A673 (cell line): ENCODE measurements at regions not wholly inside any gene's neighbourhood (a gene's known extent, or its start where the extent isn't known, plus 50 kb on each side); places are given as distances from the start of the nearest gene placed in this dataset.

Experiments used
- BruUV-seq: library from RNA; stranded (reverse); fragments of 400-500 nt; replicated peaks from 2 replicates; lab custom pipeline; 2021; lab: Mats Ljungman, UMichigan
- CTCF ChIA-PET: fragments of 300-600 bp; sonication (Branson Sonifier 250); formaldehyde crosslinking; loops from one replicate; lab custom pipeline; 2022; ENCODE audit warnings: antibody characterized with exemption; lab: Charles Lee
- POLR2A ChIA-PET: fragments of 300-600 bp; sonication (Branson Sonifier 250); formaldehyde crosslinking; loops from one replicate; lab custom pipeline; 2022; ENCODE audit warnings: antibody characterized with exemption; ENCODE audit not compliant: low non-redundant PET; lab: Charles Lee
- DNase-seq: peaks from one replicate; pipeline ENCODE4 v3.0.0-alpha.2; 2015; ENCODE audit warnings: low spot score
- H3K27ac ChIP-seq: fragments of 200-600 bp; sonication (generic); 2 replicates; pipeline ENCODE4 v1.5.1; 2016; ENCODE audit warnings: mixed run types, low read depth, mild to moderate bottlenecking, mixed read lengths, antibody characterized with exemption, low read length; ENCODE audit not compliant: poor library complexity, severe bottlenecking
- H3K27me3 ChIP-seq: fragments of 200-600 bp; sonication (generic); replicated peaks from 2 replicates; pipeline ENCODE4 v1.6.1; 2017; ENCODE audit warnings: mixed run types, low read depth, mild to moderate bottlenecking, mixed read lengths, antibody characterized with exemption, low read length; ENCODE audit not compliant: insufficient read depth, poor library complexity
- H3K36me3 ChIP-seq: fragments of 200-600 bp; sonication (generic); 2 replicates; pipeline ENCODE4 v1.6.1; 2016; ENCODE audit warnings: mixed run types, mild to moderate bottlenecking, mixed read lengths, antibody characterized with exemption, low read length; ENCODE audit not compliant: insufficient read depth, poor library complexity, severe bottlenecking
- H3K4me1 ChIP-seq: fragments of 200-600 bp; sonication (generic); 2 replicates; pipeline ENCODE4 v1.6.1; 2017; ENCODE audit warnings: mixed run types, mild to moderate bottlenecking, mixed read lengths, antibody characterized with exemption, low read length; ENCODE audit not compliant: insufficient read depth, poor library complexity, severe bottlenecking
- H3K4me3 ChIP-seq: fragments of 200-600 bp; sonication (generic); 2 replicates; pipeline ENCODE4 v1.5.1; 2016; ENCODE audit warnings: low read depth, mixed run types, mild to moderate bottlenecking, mixed read lengths, low read length; ENCODE audit not compliant: poor library complexity, severe bottlenecking
- H3K9me3 ChIP-seq: fragments of 200-600 bp; sonication (generic); 2 replicates; pipeline ENCODE4 v1.6.1; 2016; ENCODE audit warnings: mixed run types, low read depth, mild to moderate bottlenecking, mixed read lengths, antibody characterized with exemption, low read length; ENCODE audit not compliant: poor library complexity, severe bottlenecking
- EZH2 ChIP-seq: fragments of 200-600 bp; sonication (generic); IDR thresholded peaks from 2 replicates; pipeline ENCODE4 v1.6.1; 2017; ENCODE audit warnings: borderline replicate concordance, low read depth, mild to moderate bottlenecking, mixed read lengths, antibody characterized with exemption, low read length; ENCODE audit not compliant: poor library complexity, severe bottlenecking
- intact Hi-C: fragments of 100-400 bp; cut with micrococcal nuclease; formaldehyde crosslinking; loops from one replicate; pipeline ENCODE4 v1.10.0; 2022; ENCODE audit not compliant: unreplicated experiment
- TF ChIP-seq, protein P1 (sequence below): fragments of 300-800, 200-600 bp; sonication (generic); conservative IDR thresholded peaks from 2 replicates; pipeline ENCODE4 v1.5.1; 2017; ENCODE audit warnings: low read depth, mild to moderate bottlenecking, antibody characterized with exemption, low read length, moderate library complexity, mixed read lengths

DNA sequence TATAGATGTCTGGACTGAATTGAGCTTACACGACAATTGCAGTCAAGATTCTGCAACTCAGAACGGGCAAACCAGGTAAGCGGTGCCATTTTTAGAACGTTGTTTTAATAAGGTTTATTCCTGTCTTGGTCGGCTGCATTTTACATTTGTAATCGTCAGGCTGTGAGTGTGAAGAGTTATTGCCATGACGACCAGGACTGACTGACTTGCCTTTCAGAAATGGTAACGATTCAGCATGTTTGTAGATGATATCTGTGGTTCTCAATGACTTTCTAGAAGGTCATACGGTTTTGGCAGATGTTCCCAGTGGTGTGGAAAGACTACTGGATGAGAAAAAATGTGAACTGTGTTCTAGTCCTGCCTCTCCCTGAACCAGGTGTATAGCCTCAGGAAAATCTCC, 271.3 kb upstream of the B3GALT2 start:
- TF ChIP-seq, protein P1, sequence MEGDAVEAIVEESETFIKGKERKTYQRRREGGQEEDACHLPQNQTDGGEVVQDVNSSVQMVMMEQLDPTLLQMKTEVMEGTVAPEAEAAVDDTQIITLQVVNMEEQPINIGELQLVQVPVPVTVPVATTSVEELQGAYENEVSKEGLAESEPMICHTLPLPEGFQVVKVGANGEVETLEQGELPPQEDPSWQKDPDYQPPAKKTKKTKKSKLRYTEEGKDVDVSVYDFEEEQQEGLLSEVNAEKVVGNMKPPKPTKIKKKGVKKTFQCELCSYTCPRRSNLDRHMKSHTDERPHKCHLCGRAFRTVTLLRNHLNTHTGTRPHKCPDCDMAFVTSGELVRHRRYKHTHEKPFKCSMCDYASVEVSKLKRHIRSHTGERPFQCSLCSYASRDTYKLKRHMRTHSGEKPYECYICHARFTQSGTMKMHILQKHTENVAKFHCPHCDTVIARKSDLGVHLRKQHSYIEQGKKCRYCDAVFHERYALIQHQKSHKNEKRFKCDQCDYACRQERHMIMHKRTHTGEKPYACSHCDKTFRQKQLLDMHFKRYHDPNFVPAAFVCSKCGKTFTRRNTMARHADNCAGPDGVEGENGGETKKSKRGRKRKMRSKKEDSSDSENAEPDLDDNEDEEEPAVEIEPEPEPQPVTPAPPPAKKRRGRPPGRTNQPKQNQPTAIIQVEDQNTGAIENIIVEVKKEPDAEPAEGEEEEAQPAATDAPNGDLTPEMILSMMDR = no peak
- no peak for TF ChIP-seq EZH2
- H3K27ac ChIP-seq = no peak overlapping the region
- intact Hi-C loops = no loop called here
- H3K4me1 ChIP-seq = peaks cover 5% of the 10 kb centered on the region
- no peaks in the 10 kb centered on the region for H3K36me3 ChIP-seq
- no peaks in the 10 kb centered on the region for H3K9me3 ChIP-seq
- no peaks in the 10 kb centered on the region for H3K27me3 ChIP-seq
- ChIA-PET CTCF (no interaction called here), POLR2A (no interaction called here)
- no TSS peak for BruUV-seq
- DNase-seq = no peak
- H3K4me3 ChIP-seq = no peak overlapping the region

DNA sequence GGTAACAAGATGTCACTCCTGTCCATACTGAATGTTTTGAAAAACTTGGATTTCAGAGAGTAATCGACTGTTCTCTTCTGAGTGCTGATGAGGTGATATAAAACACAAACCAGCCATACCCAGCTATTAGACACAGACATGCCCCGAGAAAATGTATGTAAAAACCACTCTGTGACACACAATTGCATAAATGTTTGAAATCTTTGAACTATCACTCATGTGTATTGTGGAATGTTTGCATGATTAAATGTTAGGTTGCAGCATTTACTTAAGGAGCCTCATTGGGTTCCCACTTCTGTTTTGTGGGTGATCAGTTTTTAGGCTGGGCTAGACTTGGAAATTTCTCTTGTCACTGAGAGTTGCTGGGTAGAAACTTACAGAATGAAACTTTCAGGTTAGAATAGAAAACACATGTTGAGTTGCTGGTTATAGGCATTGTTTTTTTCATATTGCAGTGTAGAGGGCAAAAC, 270.4 kb upstream of the B3GALT2 start:
- no TSS peak for BruUV-seq
- H3K27ac ChIP-seq = no peak overlapping the region
- intact Hi-C loops = no loop called here
- H3K9me3 ChIP-seq = no peaks in the 10 kb centered on the region
- ChIA-PET POLR2A (no interaction called here), CTCF (no interaction called here)
- no peak overlapping the region for H3K4me3 ChIP-seq
- TF ChIP-seq EZH2 = no peak
- TF ChIP-seq, protein P1 = no peak
- no peaks in the 10 kb centered on the region for H3K36me3 ChIP-seq
- no peaks in the 10 kb centered on the region for H3K27me3 ChIP-seq
- no peaks in the 10 kb centered on the region for H3K4me1 ChIP-seq
- DNase-seq = no peak

DNA sequence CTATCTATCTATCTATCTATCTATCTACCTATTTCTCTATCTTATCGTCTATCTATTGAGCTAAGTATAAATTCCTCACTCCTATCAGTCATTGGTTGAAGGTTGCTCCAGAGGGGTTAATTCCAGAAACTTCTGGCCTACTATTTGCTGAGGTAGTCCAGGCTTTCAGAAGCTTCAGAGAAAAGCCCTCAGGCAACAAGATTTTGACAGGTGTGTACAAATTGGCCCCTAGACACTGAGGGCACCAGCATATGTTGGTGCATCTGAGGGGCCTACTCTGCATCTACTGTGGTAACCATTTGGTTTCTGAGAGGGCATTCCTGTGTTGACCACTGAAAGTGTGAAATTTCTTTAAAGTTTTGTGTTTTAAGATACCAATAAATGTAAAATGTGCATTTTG, 265.2 kb upstream of the B3GALT2 start:
- Histone ChIP-seq H3K4me1 (no peaks in the 10 kb centered on the region), H3K9me3 (no peaks in the 10 kb centered on the region), H3K36me3 (no peaks in the 10 kb centered on the region), H3K4me3 (no peak overlapping the region), H3K27ac (no peak overlapping the region), H3K27me3 (no peaks in the 10 kb centered on the region)
- BruUV-seq = no TSS peak
- intact Hi-C loops = no loop called here
- DNase-seq = no peak
- TF ChIP-seq, protein P1 = no peak
- no peak for TF ChIP-seq EZH2
- ChIA-PET POLR2A (no interaction called here), CTCF (no interaction called here)
